ENCODE measurements at regions not wholly inside any gene's neighbourhood (a gene's known extent, or its start where the extent isn't known, plus 50 kb on each side); places are given as distances from the start of the nearest gene placed in this dataset.
"Not testable (repeated sequence)": the region's sequence is repeated elsewhere in the genome, so short reads cannot be mapped to it uniquely, and the experiment has no call there.

DNA sequence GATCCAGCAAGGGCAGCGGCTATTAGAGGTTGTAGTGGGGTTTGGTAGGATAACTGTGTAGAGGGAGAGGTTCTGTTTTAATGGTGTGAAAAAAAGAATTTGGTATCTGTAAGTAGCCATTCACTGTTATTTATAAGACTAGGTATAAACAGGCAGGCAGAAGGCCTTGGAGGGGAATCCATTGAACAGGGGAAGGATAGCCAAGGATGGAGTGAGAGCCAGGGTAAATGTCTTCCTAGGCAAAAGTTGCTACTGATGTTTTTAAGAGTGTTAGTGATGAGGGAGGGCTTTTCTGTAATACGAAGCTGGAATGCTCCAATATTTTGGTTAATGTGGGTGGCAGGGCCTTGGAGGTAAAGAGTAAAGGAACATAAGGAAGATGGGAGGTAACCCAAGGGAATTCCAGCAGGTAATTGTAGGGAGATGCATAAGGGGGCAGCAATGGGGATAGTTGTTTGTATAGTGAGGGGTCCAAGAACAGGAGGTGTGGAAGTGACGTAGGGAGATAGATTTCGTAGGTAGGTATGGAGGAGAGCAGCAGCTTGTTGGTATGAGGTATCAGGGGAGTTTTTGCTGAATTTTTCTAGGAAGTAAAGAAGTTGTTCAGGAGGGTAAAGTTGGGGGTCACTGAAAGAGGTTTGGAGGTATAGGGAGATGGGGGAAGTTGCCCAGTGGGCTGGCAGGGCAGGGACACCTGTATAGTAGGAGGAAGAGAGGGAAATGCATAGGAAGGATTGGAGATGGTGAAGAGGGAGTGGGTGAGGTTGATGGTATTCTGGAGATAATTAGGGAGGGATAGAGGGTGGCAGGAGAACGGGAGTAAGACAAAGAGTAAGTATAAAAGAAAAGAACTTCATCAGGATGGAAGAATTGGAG, 752.4 kb upstream of the ADGRB3 start:
- H3K4me1 Mint-ChIP-seq = no peaks in the 10 kb centered on the region
- H3K9me3 Mint-ChIP-seq = peaks cover 5% of the 10 kb centered on the region
- no peaks in the 10 kb centered on the region for H3K36me3 Mint-ChIP-seq (ENCODE audit: low read depth)
- H3K27ac Mint-ChIP-seq = no peak overlapping the region
- no peaks in the 10 kb centered on the region for H3K27me3 Mint-ChIP-seq
- H3K4me3 Mint-ChIP-seq = no peak overlapping the region
- no peak for DNase-seq
- CTCF ChIA-PET = no interaction called here
- POLR2A ChIA-PET = no interaction called here

DNA sequence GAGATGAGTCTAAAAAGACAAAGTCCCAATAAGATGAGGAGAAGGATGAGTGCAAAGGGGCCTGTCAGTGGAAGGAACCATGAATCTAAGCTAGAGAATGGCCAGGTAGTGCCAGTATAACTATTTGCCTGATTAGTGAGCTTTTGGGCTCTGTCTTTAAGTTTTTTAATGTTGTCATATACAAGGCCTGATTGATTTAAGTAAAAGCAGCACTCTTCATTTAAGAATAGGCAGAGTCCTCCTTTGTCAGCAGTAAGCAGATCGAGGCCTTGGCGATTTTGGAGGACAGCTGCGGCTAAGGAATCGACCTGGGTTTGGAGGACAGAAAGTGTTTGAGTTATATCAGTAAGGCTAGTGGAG, 753.4 kb upstream of the ADGRB3 start:
- H3K9me3 Mint-ChIP-seq = no peaks in the 10 kb centered on the region
- no peak overlapping the region for H3K4me3 Mint-ChIP-seq
- ChIA-PET POLR2A (no interaction called here), CTCF (no interaction called here)
- no peaks in the 10 kb centered on the region for H3K36me3 Mint-ChIP-seq (ENCODE audit: low read depth)
- no peak for DNase-seq
- H3K4me1 Mint-ChIP-seq = no peaks in the 10 kb centered on the region
- no peak overlapping the region for H3K27ac Mint-ChIP-seq
- no peaks in the 10 kb centered on the region for H3K27me3 Mint-ChIP-seq

DNA sequence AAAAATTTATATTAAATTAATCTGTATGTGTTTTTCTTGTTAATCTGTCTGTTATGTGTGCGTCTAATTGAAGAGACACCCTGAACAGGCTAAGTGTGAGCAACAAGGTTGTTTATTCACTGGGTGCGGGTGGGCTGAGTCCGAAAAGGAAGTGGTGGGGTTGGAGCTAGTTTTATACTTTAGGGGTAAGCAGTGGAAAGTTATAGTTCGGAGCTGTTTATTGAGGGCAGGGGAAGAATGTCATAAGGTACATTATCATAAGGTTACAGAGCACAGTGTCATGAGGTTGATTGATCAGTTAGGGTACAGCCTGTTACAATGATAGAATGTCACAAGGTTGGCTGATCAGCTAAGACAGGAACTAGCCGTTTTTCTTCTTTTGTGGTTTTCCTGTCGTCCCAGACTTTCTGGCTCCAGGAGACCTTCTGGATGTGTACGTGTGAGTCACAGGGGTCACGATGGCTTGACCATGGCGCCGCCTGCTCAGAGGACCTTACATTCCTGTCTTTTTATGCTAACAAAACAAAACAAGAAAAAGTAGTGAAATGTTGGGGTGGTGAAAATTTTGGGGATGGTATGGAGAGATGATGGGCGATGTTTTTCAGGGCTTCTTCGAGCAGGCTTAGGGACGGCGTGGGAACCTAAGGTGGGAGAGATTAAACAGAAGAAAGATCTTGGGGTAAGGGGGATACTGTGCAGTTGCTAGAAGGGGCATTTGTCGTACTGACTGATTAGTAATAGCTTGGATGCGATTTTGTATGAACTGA, 754.0 kb upstream of the ADGRB3 start:
- no peak overlapping the region for H3K4me3 Mint-ChIP-seq
- H3K27me3 Mint-ChIP-seq = no peaks in the 10 kb centered on the region
- ChIA-PET POLR2A (no interaction called here), CTCF (no interaction called here)
- H3K36me3 Mint-ChIP-seq (ENCODE audit: low read depth) = no peaks in the 10 kb centered on the region
- H3K4me1 Mint-ChIP-seq = no peaks in the 10 kb centered on the region
- H3K27ac Mint-ChIP-seq = no peak overlapping the region
- no peak for DNase-seq
- no peaks in the 10 kb centered on the region for H3K9me3 Mint-ChIP-seq

DNA sequence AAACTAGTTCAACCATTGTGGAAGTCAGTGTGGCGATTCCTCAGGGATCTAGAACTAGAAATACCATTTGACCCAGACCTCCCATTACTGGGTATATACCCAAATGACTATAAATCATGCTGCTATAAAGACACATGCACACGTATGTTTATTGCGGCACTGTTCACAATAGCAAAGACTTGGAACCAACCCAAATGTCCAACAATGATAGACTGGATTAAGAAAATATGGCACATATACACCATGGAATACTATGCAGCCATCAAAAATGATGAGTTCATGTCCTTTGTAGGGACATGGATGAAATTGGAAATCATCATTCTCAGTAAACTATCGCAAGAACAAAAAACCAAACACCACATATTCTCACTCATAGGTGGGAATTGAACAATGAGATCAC, 754.7 kb upstream of the ADGRB3 start:
- H3K4me1 Mint-ChIP-seq; H3K4me3 Mint-ChIP-seq; H3K36me3 Mint-ChIP-seq (ENCODE audit: low read depth); H3K9me3 Mint-ChIP-seq; DNase-seq; H3K27me3 Mint-ChIP-seq; POLR2A ChIA-PET; H3K27ac Mint-ChIP-seq; CTCF ChIA-PET: not testable (repeated sequence)

DNA sequence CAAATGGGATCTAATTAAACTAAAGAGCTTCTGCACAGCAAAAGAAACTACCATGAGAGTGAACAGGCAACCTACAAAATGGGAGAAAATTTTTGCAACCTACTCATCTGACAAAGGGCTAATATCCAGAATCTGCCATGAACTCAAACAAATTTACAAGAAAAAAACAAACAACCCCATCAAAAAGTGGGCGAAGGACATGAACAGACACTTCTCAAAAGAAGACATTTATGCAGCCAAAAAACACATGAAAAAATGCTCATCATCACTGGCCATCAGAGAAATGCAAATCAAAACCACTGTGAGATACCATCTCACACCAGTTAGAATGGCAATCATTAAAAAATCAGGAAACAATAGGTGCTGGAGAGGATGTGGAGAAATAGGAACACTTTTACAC, 755.2 kb upstream of the ADGRB3 start:
- H3K36me3 Mint-ChIP-seq (ENCODE audit: low read depth); H3K4me1 Mint-ChIP-seq; H3K4me3 Mint-ChIP-seq; CTCF ChIA-PET; DNase-seq; H3K27me3 Mint-ChIP-seq; H3K27ac Mint-ChIP-seq; POLR2A ChIA-PET; H3K9me3 Mint-ChIP-seq: not testable (repeated sequence)

DNA sequence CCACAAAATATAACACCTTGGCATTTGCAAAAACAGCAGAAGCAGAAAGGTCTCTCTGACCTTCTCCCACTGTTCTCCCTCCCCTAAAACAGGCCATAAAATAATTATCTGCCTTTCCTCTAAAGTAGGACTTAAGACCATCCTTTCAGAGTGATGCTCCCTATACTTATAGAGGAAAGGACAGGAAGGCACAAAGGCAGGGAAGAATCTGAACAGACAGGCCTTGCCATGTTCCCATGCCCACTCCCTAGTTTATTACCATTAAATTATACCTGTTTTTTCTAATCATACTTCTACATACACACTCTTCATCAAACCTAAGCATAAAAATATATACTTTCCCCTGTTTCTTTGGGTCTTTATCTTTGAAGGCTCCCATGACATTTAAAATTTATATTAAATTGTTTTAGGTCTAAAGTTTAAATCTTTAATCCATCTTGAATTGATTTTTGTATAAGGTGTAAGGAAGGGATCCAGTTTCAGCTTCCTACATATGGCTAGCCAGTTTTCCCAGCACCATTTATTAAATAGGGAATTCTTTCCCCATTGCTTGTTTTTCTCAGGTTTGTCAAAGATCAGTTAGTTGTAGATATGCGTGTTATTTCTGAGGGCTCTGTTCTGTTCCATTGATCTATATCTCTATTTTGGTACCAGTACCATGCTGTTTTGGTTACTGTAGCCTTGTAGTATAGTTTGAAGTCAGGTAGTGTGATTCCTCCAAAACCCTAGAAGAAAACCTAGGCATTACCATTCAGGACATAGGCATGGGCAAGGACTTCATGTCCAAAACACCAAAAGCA, 755.8 kb upstream of the ADGRB3 start:
- H3K36me3 Mint-ChIP-seq (ENCODE audit: low read depth); DNase-seq; H3K4me3 Mint-ChIP-seq; H3K27me3 Mint-ChIP-seq; POLR2A ChIA-PET; H3K27ac Mint-ChIP-seq; H3K9me3 Mint-ChIP-seq; H3K4me1 Mint-ChIP-seq: not testable (repeated sequence)
- CTCF ChIA-PET = interaction anchor here (0.6 kb wide), 1 partner anchor 222 kb away, joined by 3 read pairs; no protein-coding TSS in a partner anchor

DNA sequence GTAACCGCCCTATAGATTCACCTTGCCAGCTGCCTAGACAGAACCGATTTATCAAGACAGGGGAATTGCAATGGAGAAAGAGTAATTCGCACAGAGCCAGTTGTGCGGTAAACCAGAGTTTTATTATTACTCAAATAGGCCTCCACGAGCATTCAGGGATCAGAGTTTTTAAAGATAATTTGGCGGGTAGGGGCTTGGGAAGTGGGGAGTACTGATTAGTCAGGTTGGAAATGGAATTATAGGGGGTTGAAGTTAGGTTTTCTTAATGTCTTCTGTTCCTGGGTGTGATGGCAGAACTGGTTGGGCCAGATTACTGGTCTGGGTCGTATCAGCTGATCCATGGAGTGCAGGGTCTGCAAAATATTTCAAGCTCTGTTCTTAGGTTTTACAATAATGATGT, 756.9 kb upstream of the ADGRB3 start:
- H3K27me3 Mint-ChIP-seq; CTCF ChIA-PET; DNase-seq; H3K4me1 Mint-ChIP-seq; H3K27ac Mint-ChIP-seq; H3K9me3 Mint-ChIP-seq; H3K4me3 Mint-ChIP-seq; POLR2A ChIA-PET; H3K36me3 Mint-ChIP-seq (ENCODE audit: low read depth): not testable (repeated sequence)

DNA sequence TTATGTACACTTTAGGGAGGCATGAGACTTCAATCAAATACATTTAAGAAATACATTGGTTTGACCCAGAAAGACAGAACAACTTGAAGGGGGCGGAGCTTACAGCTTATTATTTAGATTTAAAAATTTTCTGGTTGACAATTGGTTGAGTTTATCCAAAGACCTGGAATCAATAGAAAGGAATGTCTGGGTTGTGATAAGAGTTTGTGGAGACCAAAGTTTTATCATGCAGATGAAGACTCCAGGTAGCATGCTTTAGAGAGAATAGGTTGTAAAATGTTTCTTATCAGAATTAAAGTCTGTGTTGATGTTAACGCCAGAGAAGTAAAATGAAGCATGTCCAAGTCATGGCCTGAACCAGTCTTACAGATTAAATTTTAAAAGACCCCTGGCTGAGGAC, 757.8 kb upstream of the ADGRB3 start:
- DNase-seq = no peak
- Mint-ChIP-seq H3K4me1 (no peaks in the 10 kb centered on the region), H3K4me3 (no peak overlapping the region), H3K27ac (no peak overlapping the region), H3K9me3 (peaks cover 7% of the 10 kb centered on the region), H3K27me3 (no peaks in the 10 kb centered on the region), H3K36me3 (ENCODE audit: low read depth) (no peaks in the 10 kb centered on the region)
- ChIA-PET CTCF (no interaction called here), POLR2A (no interaction called here)

DNA sequence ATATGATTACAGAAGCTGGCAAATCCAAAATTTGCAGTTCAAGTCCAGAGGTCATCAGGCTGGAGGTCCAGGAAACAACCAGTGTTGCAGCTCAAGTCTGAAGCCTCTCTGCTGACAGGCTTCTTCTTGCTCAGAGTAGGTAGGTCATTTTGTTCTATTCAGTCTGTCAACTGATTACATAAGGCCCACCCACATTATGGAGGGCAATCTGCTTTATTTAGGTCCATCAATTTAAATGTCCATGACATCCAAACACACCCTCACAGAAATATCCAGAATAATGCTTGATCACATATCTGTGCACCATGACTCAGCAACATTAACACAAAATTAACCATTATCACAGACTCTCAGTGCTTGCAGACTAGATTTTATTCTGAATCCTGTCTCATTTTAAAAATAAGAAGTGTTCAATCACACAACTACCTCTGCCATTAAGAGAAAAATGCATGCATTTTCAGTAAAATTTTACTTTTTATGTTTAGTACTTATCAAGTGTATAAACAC, 759.2 kb upstream of the ADGRB3 start:
- CTCF ChIA-PET = no interaction called here
- no peak for DNase-seq
- Mint-ChIP-seq H3K9me3 (peaks cover 7% of the 10 kb centered on the region), H3K4me1 (no peaks in the 10 kb centered on the region), H3K36me3 (ENCODE audit: low read depth) (no peaks in the 10 kb centered on the region), H3K4me3 (no peak overlapping the region), H3K27me3 (no peaks in the 10 kb centered on the region), H3K27ac (no peak overlapping the region)
- POLR2A ChIA-PET = no interaction called here

DNA sequence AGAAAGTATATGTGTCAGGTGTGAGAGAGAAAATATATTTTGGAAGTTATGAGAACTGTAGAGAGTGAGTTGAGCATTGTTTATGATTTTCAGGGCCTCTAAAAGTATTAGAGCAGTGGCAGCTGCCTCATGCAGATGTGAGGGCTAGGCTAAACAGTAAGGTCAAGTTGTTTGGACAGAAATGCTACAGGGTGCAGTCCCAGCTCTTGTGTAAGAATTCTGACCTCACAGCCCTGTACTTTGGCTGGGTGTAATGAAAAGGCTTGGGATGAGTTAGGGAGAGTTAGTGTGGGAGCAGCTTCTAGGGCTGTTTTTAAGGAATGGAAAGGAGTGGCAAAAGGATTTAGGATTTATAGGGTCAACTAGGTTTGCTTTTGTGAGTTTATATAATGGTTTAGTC, 764.8 kb upstream of the ADGRB3 start:
- Mint-ChIP-seq H3K4me3 (no peak overlapping the region), H3K4me1 (no peaks in the 10 kb centered on the region), H3K27me3 (no peaks in the 10 kb centered on the region), H3K27ac (no peak overlapping the region), H3K36me3 (ENCODE audit: low read depth) (no peaks in the 10 kb centered on the region), H3K9me3 (peaks cover 7% of the 10 kb centered on the region)
- no peak for DNase-seq
- POLR2A ChIA-PET = no interaction called here
- CTCF ChIA-PET = no interaction called here

DNA sequence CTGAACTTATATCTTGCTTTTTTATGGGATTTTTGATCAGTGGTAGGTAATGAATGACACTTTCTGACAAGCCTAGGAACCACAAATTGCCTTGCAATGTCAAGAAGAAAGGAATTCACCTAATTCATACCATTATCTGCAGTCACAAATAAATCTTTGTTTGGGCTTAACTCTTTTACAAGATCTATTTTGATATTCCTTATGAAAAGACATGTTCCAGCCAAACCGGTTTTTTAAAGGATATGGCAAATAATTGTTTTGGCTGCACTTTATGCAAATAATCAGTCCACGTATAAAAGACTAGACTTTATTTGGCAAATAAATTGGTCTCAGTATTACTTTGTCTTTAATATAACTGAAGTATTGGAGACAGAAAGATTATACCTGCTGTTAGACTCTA, 771.7 kb upstream of the ADGRB3 start:
- Mint-ChIP-seq H3K4me1 (no peaks in the 10 kb centered on the region), H3K4me3 (no peak overlapping the region), H3K27me3 (no peaks in the 10 kb centered on the region), H3K36me3 (ENCODE audit: low read depth) (no peaks in the 10 kb centered on the region), H3K27ac (no peak overlapping the region), H3K9me3 (no peaks in the 10 kb centered on the region)
- CTCF ChIA-PET = no interaction called here
- no peak for DNase-seq
- POLR2A ChIA-PET = no interaction called here

DNA sequence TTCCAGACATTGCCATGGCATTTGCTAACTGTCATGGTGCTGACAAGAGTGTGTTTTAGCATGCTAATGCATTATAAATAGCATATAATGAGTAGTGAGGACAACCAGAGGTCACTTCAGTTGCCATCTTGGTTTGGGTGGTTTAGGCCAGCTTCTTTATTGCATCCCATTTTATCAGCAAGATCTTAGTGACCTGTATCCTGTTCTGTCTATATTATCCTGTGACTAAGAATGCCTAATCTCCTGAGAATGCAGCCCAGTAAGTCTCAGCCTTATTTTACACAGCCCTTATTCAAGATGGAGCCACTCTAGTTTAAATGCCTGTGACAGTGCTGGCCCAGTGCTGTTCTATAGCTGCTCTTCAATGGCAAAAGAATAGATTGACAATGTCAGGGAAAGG, 781.0 kb upstream of the ADGRB3 start:
- H3K4me3 Mint-ChIP-seq = no peak overlapping the region
- POLR2A ChIA-PET = no interaction called here
- CTCF ChIA-PET = no interaction called here
- DNase-seq = no peak
- no peaks in the 10 kb centered on the region for H3K4me1 Mint-ChIP-seq
- H3K27ac Mint-ChIP-seq = no peak overlapping the region
- H3K36me3 Mint-ChIP-seq (ENCODE audit: low read depth) = no peaks in the 10 kb centered on the region
- H3K27me3 Mint-ChIP-seq = no peaks in the 10 kb centered on the region
- H3K9me3 Mint-ChIP-seq = peaks cover 11% of the 10 kb centered on the region

DNA sequence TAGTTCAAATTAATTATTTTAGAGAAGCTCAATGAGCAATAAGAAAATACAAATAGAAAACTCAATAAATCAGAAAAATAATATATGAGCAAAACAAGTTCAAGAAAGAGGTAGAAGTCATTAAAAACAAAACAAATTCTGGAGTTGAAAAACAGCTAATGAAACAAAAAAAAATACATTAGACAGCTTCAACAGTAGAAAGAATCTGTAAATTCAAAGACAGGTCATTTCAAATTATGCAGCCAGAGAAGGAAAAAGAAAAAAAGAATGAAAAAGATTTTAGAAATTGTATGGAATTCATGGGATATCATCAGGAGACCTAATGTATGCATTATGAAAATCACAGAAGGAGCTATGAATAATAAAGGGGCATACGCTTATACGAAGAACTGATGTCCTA, 795.3 kb upstream of the ADGRB3 start:
- H3K27me3 Mint-ChIP-seq = no peaks in the 10 kb centered on the region
- H3K9me3 Mint-ChIP-seq = peaks cover 17% of the 10 kb centered on the region
- no peaks in the 10 kb centered on the region for H3K4me1 Mint-ChIP-seq
- H3K27ac Mint-ChIP-seq = no peak overlapping the region
- DNase-seq = no peak
- H3K4me3 Mint-ChIP-seq = no peak overlapping the region
- no peaks in the 10 kb centered on the region for H3K36me3 Mint-ChIP-seq (ENCODE audit: low read depth)
- CTCF ChIA-PET = no interaction called here
- POLR2A ChIA-PET = no interaction called here
